ENCODE measurements at regions not wholly inside any gene's neighbourhood (a gene's known extent, or its start where the extent isn't known, plus 50 kb on each side); places are given as distances from the start of the nearest gene placed in this dataset.

DNA sequence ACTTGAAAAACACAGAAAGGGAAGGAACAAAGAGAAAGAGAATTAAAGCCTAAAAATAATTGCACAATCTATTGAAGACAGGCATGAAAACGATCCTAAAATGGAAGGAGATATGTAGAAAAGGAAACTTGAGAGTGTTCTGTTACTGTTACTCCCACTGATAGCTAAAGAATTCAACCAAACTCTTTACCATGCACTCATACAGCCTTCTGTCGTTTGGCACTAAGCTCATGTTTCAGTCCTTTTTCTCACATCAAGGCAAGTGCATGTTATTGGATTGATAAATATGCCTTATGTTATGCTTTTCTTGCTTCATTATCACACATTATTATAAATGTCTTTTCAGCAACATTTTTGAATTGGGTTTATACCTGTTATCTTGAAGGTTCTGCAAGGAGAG is 696.5 kb downstream of the EFNA5 start:
- TF ChIP-seq, protein P1, sequence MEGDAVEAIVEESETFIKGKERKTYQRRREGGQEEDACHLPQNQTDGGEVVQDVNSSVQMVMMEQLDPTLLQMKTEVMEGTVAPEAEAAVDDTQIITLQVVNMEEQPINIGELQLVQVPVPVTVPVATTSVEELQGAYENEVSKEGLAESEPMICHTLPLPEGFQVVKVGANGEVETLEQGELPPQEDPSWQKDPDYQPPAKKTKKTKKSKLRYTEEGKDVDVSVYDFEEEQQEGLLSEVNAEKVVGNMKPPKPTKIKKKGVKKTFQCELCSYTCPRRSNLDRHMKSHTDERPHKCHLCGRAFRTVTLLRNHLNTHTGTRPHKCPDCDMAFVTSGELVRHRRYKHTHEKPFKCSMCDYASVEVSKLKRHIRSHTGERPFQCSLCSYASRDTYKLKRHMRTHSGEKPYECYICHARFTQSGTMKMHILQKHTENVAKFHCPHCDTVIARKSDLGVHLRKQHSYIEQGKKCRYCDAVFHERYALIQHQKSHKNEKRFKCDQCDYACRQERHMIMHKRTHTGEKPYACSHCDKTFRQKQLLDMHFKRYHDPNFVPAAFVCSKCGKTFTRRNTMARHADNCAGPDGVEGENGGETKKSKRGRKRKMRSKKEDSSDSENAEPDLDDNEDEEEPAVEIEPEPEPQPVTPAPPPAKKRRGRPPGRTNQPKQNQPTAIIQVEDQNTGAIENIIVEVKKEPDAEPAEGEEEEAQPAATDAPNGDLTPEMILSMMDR (IDR thresholded peaks at IDR 0.05; ENCODE audit: low read depth, low read length, missing control alignments) = no peak
- Histone ChIP-seq H3K27ac (no peak overlapping the region), H3K4me3 (ENCODE audit: low read depth, low read length) (no peak overlapping the region), H3K36me3 (replicated peaks) (no peaks in the 10 kb centered on the region), H3K27me3 (replicated peaks) (no peaks in the 10 kb centered on the region)
- DNase-seq = no peak
- in situ Hi-C loops (cut with HindIII; ENCODE audit: low pct_ligation_motif_present, low sequenced_read_pairs) = no loop called here

DNA sequence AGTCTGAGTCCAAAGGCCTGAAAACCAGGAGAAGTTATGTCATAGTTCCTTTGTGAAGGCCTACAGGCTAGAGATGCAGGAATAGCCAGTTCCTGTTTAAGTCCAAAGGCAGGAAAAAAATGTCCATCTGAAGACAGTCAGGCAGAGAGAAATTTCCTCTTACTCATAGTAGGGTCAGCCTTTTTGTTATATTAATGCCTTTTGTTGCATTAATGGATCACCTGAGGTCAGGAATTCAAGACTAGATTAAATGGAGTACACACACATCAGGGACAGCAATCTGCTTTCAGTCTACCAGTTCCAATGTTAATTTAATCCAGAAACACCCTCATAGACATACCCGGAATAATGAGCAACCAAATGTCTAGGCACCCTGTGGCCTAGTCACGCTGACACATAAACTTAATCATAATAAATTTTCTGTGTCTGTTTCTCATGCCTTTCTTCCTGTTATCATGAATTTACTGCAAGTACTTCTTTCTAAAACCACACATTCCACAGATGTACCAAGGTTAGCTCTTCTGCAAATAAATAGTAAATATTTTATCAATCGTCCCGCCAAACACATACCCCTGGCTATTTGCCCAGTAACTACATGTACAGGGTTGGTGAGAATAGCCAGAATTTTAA is 703.9 kb downstream of the EFNA5 start:
- H3K27ac ChIP-seq = no peak overlapping the region
- in situ Hi-C loops (cut with HindIII; ENCODE audit: low pct_ligation_motif_present, low sequenced_read_pairs) = no loop called here
- no peak for DNase-seq
- no peaks in the 10 kb centered on the region for H3K36me3 ChIP-seq (replicated peaks)
- H3K27me3 ChIP-seq (replicated peaks) = no peaks in the 10 kb centered on the region
- TF ChIP-seq, protein P1 (IDR thresholded peaks at IDR 0.05; ENCODE audit: low read depth, low read length, missing control alignments) = no peak
- no peak overlapping the region for H3K4me3 ChIP-seq (ENCODE audit: low read depth, low read length)

DNA sequence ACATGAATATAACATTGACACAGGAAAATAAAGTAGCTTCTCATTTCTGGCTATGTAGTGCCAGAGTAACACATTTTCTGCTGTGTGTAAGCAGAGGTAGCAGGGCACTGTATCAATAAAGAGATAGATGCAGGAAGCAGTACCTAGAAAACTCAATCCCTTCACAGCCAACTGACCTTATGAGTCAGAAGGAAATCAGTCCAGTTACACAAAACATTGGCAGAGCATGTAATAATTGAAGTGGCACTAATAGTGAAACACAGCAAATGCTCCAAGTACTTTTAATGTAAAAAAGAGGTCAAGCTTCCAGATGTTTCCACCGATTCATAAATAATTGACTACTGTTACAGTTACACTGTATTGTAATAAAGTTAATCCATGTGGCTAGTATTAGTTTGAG is 706.6 kb downstream of the EFNA5 start:
- H3K27ac ChIP-seq = no peak overlapping the region
- no peaks in the 10 kb centered on the region for H3K36me3 ChIP-seq (replicated peaks)
- TF ChIP-seq, protein P1 (IDR thresholded peaks at IDR 0.05; ENCODE audit: low read depth, low read length, missing control alignments) = no peak
- H3K27me3 ChIP-seq (replicated peaks) = no peaks in the 10 kb centered on the region
- H3K4me3 ChIP-seq (ENCODE audit: low read depth, low read length) = no peak overlapping the region
- in situ Hi-C loops (cut with HindIII; ENCODE audit: low pct_ligation_motif_present, low sequenced_read_pairs) = no loop called here
- DNase-seq = no peak

DNA sequence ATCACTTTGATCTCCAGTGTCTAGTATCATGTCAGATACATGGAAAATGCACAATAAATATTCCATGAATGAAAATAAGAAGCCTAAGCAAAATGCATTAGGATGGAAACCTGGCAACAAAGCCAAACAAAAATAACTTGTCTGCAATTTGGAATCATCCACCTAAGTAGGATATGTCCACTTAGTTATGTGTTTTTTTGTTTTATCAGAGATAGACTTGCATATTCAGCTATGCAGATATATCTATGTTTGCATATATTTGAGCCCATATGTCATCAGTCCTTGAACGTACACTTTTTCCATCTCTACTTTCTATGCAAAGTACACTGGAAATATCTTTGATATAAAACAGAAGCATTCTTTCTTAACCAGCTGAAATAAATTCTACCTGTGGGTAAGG is 707.1 kb downstream of the EFNA5 start:
- TF ChIP-seq, protein P1 (IDR thresholded peaks at IDR 0.05; ENCODE audit: low read depth, low read length, missing control alignments) = no peak
- in situ Hi-C loops (cut with HindIII; ENCODE audit: low pct_ligation_motif_present, low sequenced_read_pairs) = no loop called here
- no peak overlapping the region for H3K4me3 ChIP-seq (ENCODE audit: low read depth, low read length)
- no peak overlapping the region for H3K27ac ChIP-seq
- no peaks in the 10 kb centered on the region for H3K36me3 ChIP-seq (replicated peaks)
- DNase-seq = no peak
- no peaks in the 10 kb centered on the region for H3K27me3 ChIP-seq (replicated peaks)

DNA sequence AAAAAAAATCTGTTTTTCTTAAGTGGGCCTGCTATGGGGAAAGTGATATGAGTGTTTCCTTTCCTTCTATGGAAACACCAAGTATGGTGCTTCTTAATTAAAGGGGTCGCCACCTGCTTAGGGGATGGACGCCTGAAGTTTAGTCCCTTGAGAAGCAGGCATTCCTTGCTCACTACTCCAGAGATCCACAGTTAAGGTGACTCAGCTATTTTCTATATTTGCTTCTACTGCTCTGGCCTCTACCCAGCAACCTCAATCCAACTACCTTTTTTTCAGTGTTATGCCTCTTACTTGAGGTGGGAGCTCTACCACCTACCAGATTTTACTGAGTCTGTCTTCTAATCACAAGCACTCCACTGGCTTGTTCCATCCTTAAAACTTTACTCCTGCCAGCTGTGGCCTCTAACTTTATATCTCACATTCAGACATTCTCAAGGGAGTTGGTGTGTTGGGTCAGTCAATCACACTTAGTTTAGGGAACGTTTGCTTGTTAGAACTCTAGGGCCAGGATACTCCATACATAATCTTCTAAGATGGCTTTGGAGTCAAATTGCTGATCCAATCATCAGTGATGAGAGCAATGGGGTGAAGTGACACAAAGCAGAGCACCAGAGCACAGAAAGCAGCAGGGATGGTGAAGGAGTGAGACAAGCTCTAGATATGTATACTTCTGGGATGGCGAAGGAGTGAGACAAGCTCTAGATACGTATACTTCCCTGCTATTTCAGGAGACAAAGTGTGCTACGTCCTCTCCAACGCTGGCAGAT is 708.1 kb downstream of the EFNA5 start:
- no peak overlapping the region for H3K4me3 ChIP-seq (ENCODE audit: low read depth, low read length)
- H3K36me3 ChIP-seq (replicated peaks) = no peaks in the 10 kb centered on the region
- DNase-seq = no peak

More for the DNA sequence above, 708.1 kb downstream of the EFNA5 start:
- no peak overlapping the region for H3K27ac ChIP-seq
- TF ChIP-seq, protein P1 (IDR thresholded peaks at IDR 0.05; ENCODE audit: low read depth, low read length, missing control alignments) = no peak
- H3K27me3 ChIP-seq (replicated peaks) = no peaks in the 10 kb centered on the region
- in situ Hi-C loops (cut with HindIII; ENCODE audit: low pct_ligation_motif_present, low sequenced_read_pairs) = no loop called here
